ENCODE measurements at regions not wholly inside any gene's neighbourhood (a gene's known extent, or its start where the extent isn't known, plus 50 kb on each side); places are given as distances from the start of the nearest gene placed in this dataset.

DNA sequence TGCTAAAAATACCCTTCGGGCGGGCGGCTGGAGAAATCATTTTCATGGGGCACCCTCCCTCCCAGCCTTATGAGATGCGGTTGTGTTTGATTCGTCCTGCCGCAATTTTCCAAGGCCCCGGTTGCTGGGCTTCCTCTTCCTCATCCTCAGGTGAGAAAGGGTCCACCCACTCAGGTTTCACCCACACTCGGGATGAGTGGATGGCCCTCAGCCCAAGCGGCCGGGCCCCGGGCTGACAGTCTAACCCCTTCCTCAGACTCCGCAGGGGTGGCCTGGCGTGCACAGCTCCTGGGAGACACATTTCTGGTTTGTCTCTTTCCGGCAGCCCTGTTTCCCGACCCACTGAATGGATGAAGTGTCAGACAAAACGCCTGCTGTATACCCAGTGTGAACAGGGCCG lies 116.5 kb upstream of the LRPAP1 start:
- no peaks in the 10 kb centered on the region for H3F3A ChIP-seq (ENCODE audit: insufficient read depth, low read length)
- no peaks in the 10 kb centered on the region for H3K79me2 ChIP-seq (ENCODE audit: low read length)
- DNase-seq = no peak
- no peaks in the 10 kb centered on the region for H3K36me3 ChIP-seq (replicated peaks; ENCODE audit: insufficient read depth, low read length)
- no peak overlapping the region for H2AFZ ChIP-seq (ENCODE audit: low read length)
- H3K9me2 ChIP-seq (replicated peaks; ENCODE audit: insufficient read depth, low read length) = no peaks in the 10 kb centered on the region
- no peak overlapping the region for H3K27ac ChIP-seq (ENCODE audit: low read length)
- H3K4me2 ChIP-seq (ENCODE audit: low read depth, low read length) = no peak overlapping the region
- peaks cover 100% of the 10 kb centered on the region for H3K27me3 ChIP-seq (replicated peaks; ENCODE audit: insufficient read depth, low read length)
- no peaks in the 10 kb centered on the region for H4K20me1 ChIP-seq (ENCODE audit: insufficient read depth, low read length)
- TF ChIP-seq EZH2 (optimal IDR thresholded peaks at IDR 0.05; ENCODE audit: low read depth, low read length) = peak; percentile 39
- TF ChIP-seq EZH2phosphoT487 (IDR thresholded peaks at IDR 0.05; ENCODE audit: low read length) = no peak
- no peak overlapping the region for H3K4me3 ChIP-seq (ENCODE audit: low read length)
- no peaks in the 10 kb centered on the region for H3K9me3 ChIP-seq (replicated peaks; ENCODE audit: insufficient read depth, low read length)
- no peak overlapping the region for H3K9ac ChIP-seq (ENCODE audit: low read length)
- no peaks in the 10 kb centered on the region for H3K4me1 ChIP-seq (ENCODE audit: low read length)

DNA sequence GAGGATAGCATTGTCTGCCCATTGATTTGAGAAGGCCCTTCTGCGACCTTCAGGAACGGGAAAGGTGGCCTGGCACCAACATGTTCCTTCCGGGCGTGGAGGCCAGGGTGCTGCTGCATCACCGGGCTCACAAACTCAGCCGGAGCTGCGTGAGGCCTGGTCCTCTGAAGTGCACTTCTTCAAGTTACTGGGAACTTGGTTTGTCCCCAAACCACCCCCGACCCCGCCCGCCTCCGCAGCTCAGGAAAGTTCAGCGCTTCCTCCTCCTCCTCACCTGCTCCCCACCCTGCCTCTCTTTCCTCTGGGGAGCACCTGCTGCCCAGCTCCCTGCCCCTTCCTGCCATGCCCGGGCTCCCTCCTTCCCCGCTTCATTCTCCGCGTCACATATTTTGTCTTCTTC lies 116.0 kb upstream of the LRPAP1 start:
- Histone ChIP-seq H3K9ac (ENCODE audit: low read length) (no peak overlapping the region), H3K79me2 (ENCODE audit: low read length) (no peaks in the 10 kb centered on the region), H3K27me3 (replicated peaks; ENCODE audit: insufficient read depth, low read length) (peaks cover 100% of the 10 kb centered on the region), H3F3A (ENCODE audit: insufficient read depth, low read length) (no peaks in the 10 kb centered on the region), H3K4me2 (ENCODE audit: low read depth, low read length) (no peak overlapping the region), H2AFZ (ENCODE audit: low read length) (no peak overlapping the region), H3K4me3 (ENCODE audit: low read length) (no peak overlapping the region), H3K36me3 (replicated peaks; ENCODE audit: insufficient read depth, low read length) (no peaks in the 10 kb centered on the region), H3K9me3 (replicated peaks; ENCODE audit: insufficient read depth, low read length) (no peaks in the 10 kb centered on the region), H4K20me1 (ENCODE audit: insufficient read depth, low read length) (no peaks in the 10 kb centered on the region), H3K4me1 (ENCODE audit: low read length) (no peaks in the 10 kb centered on the region), H3K9me2 (replicated peaks; ENCODE audit: insufficient read depth, low read length) (no peaks in the 10 kb centered on the region), H3K27ac (ENCODE audit: low read length) (no peak overlapping the region)
- no peak for DNase-seq
- TF ChIP-seq CTCF (IDR thresholded peaks at IDR 0.05; ENCODE audit: low read length) (no peak), EZH2 (optimal IDR thresholded peaks at IDR 0.05; ENCODE audit: low read depth, low read length) (no peak), EZH2phosphoT487 (IDR thresholded peaks at IDR 0.05; ENCODE audit: low read length) (no peak)

DNA sequence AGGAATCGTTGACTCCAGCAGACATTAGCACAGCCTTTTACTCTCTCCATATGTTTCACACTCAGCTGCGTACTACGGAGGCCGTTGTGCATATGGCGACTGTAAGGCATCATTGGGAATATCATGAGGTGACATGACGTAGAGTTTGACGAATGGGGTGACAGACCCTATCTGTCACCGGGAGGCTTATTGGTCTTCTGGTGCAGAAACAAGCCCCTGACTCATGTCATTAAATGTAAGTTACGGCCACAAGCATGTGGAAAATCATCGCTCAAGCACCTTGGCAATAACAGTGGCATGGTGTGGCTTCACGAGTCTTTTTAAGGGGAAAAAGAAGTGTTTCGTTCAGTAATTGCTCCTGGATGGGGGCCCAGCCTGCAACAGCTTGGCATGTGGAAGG lies 115.2 kb upstream of the LRPAP1 start:
- Histone ChIP-seq H3K9me3 (replicated peaks; ENCODE audit: insufficient read depth, low read length) (no peaks in the 10 kb centered on the region), H3K4me1 (ENCODE audit: low read length) (no peaks in the 10 kb centered on the region), H3K27me3 (replicated peaks; ENCODE audit: insufficient read depth, low read length) (peaks cover 99% of the 10 kb centered on the region), H3K9me2 (replicated peaks; ENCODE audit: insufficient read depth, low read length) (no peaks in the 10 kb centered on the region), H3K9ac (ENCODE audit: low read length) (no peak overlapping the region), H3F3A (ENCODE audit: insufficient read depth, low read length) (no peaks in the 10 kb centered on the region), H3K27ac (ENCODE audit: low read length) (no peak overlapping the region), H2AFZ (ENCODE audit: low read length) (no peak overlapping the region), H4K20me1 (ENCODE audit: insufficient read depth, low read length) (no peaks in the 10 kb centered on the region), H3K36me3 (replicated peaks; ENCODE audit: insufficient read depth, low read length) (no peaks in the 10 kb centered on the region), H3K79me2 (ENCODE audit: low read length) (no peaks in the 10 kb centered on the region), H3K4me3 (ENCODE audit: low read length) (no peak overlapping the region), H3K4me2 (ENCODE audit: low read depth, low read length) (no peak overlapping the region)
- TF ChIP-seq EZH2phosphoT487 (IDR thresholded peaks at IDR 0.05; ENCODE audit: low read length) (no peak), CTCF (IDR thresholded peaks at IDR 0.05; ENCODE audit: low read length) (no peak), EZH2 (optimal IDR thresholded peaks at IDR 0.05; ENCODE audit: low read depth, low read length) (no peak)
- no peak for DNase-seq

GRCh38 chr4:3645711-3646679 lies 113.8 kb upstream of the LRPAP1 start:
- Histone ChIP-seq H3F3A (ENCODE audit: insufficient read depth, low read length) (no peaks in the 10 kb centered on the region), H2AFZ (ENCODE audit: low read length) (no peak overlapping the region), H3K4me2 (ENCODE audit: low read depth, low read length) (no peak overlapping the region), H3K9me2 (replicated peaks; ENCODE audit: insufficient read depth, low read length) (no peaks in the 10 kb centered on the region), H4K20me1 (ENCODE audit: insufficient read depth, low read length) (no peaks in the 10 kb centered on the region), H3K4me1 (ENCODE audit: low read length) (no peaks in the 10 kb centered on the region), H3K9me3 (replicated peaks; ENCODE audit: insufficient read depth, low read length) (no peaks in the 10 kb centered on the region), H3K79me2 (ENCODE audit: low read length) (no peaks in the 10 kb centered on the region), H3K27ac (ENCODE audit: low read length) (no peak overlapping the region), H3K36me3 (replicated peaks; ENCODE audit: insufficient read depth, low read length) (no peaks in the 10 kb centered on the region), H3K27me3 (replicated peaks; ENCODE audit: insufficient read depth, low read length) (peaks cover 99% of the 10 kb centered on the region), H3K4me3 (ENCODE audit: low read length) (no peak overlapping the region), H3K9ac (ENCODE audit: low read length) (no peak overlapping the region)
- TF ChIP-seq CTCF (IDR thresholded peaks at IDR 0.05; ENCODE audit: low read length) (no peak), EZH2 (optimal IDR thresholded peaks at IDR 0.05; ENCODE audit: low read depth, low read length) (no peak), EZH2phosphoT487 (IDR thresholded peaks at IDR 0.05; ENCODE audit: low read length) (no peak)
- no peak for DNase-seq
